ENCODE measurements at regions not wholly inside any gene's neighbourhood (a gene's known extent, or its start where the extent isn't known, plus 50 kb on each side); places are given as distances from the start of the nearest gene placed in this dataset.

- DNase-seq: no peak
Observed at GRCh38 chr22:27196606-27197005, 539.2 kb downstream of the MIAT start.

DNA sequence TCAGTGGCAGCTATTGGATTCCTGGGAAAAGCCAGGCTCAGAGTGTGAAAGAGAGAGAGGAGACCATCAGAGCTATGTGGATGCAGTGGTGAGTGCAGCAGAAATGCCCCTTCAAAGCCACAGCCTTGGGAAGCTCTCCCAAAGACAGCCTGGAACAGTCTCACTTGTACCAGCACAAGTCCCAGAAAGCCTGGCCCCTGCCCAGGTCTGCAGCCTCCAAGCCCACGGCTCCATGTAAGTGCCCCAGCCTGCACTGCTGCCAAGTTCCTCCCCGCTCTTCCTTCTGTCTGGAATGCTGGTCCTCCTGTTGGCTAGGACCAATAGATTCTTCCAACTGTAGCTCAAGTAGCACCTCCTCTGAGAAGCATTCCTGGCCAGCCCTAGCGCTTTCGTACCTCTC, 539.7 kb downstream of the MIAT start:
- no peak for DNase-seq

- no peak for DNase-seq
Observed at GRCh38 chr22:27197618-27198017, 540.2 kb downstream of the MIAT start.

- no peak for DNase-seq
Observed at GRCh38 chr22:27198518-27199035, 541.2 kb downstream of the MIAT start.

GRCh38 chr22:27199354-27199753, 542.0 kb downstream of the MIAT start:
- no peak for DNase-seq

GRCh38 chr22:27201276-27201675, 543.9 kb downstream of the MIAT start:
- DNase-seq: no peak

GRCh38 chr22:27201741-27202140, 544.4 kb downstream of the MIAT start:
- DNase-seq: no peak

GRCh38 chr22:27203276-27203660, 545.9 kb downstream of the MIAT start:
- no peak for DNase-seq

- no peak for DNase-seq
Observed at GRCh38 chr22:27204280-27204679, 546.9 kb downstream of the MIAT start.

GRCh38 chr22:27204817-27205216, 547.4 kb downstream of the MIAT start:
- no peak for DNase-seq

- no peak for DNase-seq
Observed at GRCh38 chr22:27205492-27206373, 548.3 kb downstream of the MIAT start.

GRCh38 chr22:27206374-27207133, 549.2 kb downstream of the MIAT start:
- DNase-seq: no peak

GRCh38 chr22:27207266-27207665, 549.9 kb downstream of the MIAT start:
- DNase-seq: no peak

GRCh38 chr22:27207907-27208306, 550.5 kb downstream of the MIAT start:
- no peak for DNase-seq

DNA sequence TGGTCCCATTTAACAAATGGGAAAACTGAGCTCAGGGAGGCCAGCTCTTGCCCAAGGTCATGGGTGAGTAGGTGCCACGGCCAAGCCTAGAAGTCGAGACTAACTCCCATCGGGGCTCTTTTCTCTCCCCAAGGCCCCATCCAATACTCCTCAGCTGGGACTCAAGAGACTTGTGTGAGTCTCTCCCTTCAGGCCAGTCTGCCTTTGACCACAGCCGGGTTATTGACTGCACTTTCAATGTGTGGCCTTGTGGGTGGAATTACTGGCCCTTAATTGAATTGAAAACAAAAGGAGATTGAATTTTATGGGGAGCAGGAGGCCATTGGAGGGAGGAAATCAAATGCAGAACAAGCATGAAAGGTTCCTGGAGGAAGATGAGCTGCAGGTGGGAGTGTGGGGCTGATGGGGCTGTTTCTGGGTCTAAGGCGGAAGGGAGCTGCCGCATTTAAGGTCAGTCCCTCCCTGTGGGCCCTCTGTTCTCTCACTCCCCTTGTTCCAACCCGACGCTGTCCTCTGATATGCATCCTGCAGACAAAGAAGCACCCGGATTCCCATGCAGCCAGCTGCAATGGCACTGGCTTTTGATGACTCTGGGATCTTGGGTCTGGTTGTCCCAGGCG, 552.8 kb downstream of the MIAT start:
- no peak for DNase-seq

DNA sequence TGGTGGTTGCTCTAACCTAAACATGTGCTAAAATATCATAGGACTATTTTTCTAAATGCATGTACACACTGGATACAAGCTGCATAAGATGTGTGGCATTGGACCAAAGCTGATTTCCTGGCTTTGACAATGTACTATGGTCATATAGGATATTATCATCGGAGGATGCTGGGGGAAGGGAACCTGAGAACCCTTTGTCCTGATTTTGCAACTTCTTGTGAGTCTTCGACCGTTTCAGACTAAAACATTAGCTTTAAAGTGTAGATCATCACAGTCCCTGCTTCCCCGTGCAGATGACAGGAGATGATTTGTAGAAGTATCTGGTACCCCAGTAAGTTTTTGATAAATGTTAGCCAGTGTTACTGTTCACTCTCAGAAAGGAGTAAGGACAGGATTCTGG, 554.7 kb downstream of the MIAT start:
- DNase-seq: no peak

DNA sequence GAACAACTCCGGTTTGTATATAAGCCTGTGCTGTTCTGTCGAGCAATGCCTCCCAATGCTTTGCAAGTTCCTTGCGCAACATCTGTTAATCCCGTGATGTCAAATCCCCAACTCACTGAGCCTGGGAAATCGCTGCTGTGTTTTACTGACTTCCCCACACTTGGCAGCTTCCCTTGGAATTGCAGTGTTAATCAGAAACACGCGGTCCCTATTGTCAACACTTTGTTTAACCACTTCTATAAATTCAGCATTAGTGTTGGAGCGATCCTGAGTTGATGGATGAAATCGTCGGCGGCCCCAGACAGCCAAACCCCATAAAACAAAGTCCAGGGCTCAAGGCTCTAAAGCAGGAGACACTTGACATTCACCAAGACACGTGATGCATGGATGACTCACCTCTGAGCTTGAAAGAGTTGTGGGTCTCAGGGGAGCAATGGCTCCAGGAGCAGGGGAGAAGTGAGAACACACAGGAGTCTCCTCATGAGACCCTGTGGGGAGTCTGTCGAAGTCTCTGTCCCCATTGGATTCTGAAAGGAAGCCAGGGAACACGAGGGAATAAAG, 555.3 kb downstream of the MIAT start:
- DNase-seq: no peak

GRCh38 chr22:27213294-27213693, 555.9 kb downstream of the MIAT start:
- no peak for DNase-seq

GRCh38 chr22:27213766-27214581, 556.6 kb downstream of the MIAT start:
- DNase-seq: no peak

- no peak for DNase-seq
Observed at GRCh38 chr22:27214691-27215090, 557.3 kb downstream of the MIAT start.

GRCh38 chr22:27215871-27216270, 558.5 kb downstream of the MIAT start:
- DNase-seq: no peak
